ENCODE measurements at regions not wholly inside any gene's neighbourhood (a gene's known extent, or its start where the extent isn't known, plus 50 kb on each side); places are given as distances from the start of the nearest gene placed in this dataset.

- TF ChIP-seq EZH2 (IDR thresholded peaks at IDR 0.05) (no peak), POLR2AphosphoS5 (IDR thresholded peaks at IDR 0.05; ENCODE audit: borderline replicate concordance, low read depth, low read length) (no peak), FOXP2 (optimal IDR thresholded peaks at IDR 0.05; ENCODE audit: control extremely low read depth, extremely low read length, insufficient read depth) (no peak)
Observed at GRCh38 chr2:242040681-242041080, 171.2 kb downstream of the RTP5 start.
